Osteocyte (in vitro differentiated cells): ENCODE measurements at regions not wholly inside any gene's neighbourhood (a gene's known extent, or its start where the extent isn't known, plus 50 kb on each side); places are given as distances from the start of the nearest gene placed in this dataset.

Experiments used
- DNase-seq: peaks from one replicate; pipeline ENCODE4 v3.0.0; 2021; ENCODE audit warnings: mixed read lengths; ENCODE audit not compliant: unreplicated experiment; ENCODE audit errors: extremely low spot score
- H3K27ac Mint-ChIP-seq: one replicate; pipeline ENCODE4 v1.8.0; 2021; ENCODE audit warnings: mild to moderate bottlenecking, mixed read lengths; ENCODE audit not compliant: unreplicated experiment
- H3K27me3 Mint-ChIP-seq: one replicate; pipeline ENCODE4 v1.8.0; 2021; ENCODE audit warnings: mixed read lengths; ENCODE audit not compliant: unreplicated experiment
- H3K36me3 Mint-ChIP-seq: one replicate; pipeline ENCODE4 v1.8.0; 2021; ENCODE audit warnings: mixed read lengths; ENCODE audit not compliant: unreplicated experiment
- H3K4me1 Mint-ChIP-seq: one replicate; pipeline ENCODE4 v1.8.0; 2021; ENCODE audit warnings: mixed read lengths; ENCODE audit not compliant: unreplicated experiment
- H3K4me3 Mint-ChIP-seq: one replicate; pipeline ENCODE4 v1.8.0; 2021; ENCODE audit warnings: mild to moderate bottlenecking, moderate library complexity, mixed read lengths; ENCODE audit not compliant: unreplicated experiment
- H3K9me3 Mint-ChIP-seq: one replicate; pipeline ENCODE4 v1.8.0; 2021; ENCODE audit warnings: mixed read lengths; ENCODE audit not compliant: unreplicated experiment
- TF ChIP-seq, protein P1 (sequence below): fragments of 200-600 bp; sonication (generic); IDR thresholded peaks from 2 replicates; pipeline ENCODE4 v1.5.0; 2021; ENCODE audit warnings: antibody characterized with exemption, mild to moderate bottlenecking, moderate library complexity

DNA sequence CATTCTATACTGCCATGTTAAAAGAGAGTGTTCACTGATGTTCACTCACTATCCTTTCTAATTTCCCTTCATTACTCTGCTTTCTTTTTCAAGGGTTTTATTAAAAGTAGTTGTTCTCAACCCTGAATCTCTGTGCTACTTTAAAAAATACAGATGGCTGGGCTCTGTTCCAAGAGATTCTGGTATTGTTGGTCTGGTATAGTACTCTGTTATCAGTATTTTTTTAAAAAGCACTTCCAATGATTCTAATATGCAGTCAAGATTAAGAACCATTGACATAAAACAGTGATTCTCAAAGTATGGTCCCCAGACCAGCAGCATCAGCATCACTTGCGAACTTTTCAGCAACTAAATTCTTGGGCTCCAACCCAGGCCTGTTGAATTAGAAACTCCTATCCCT is 77.0 kb upstream of the STARD4 start:
- DNase-seq: no peak
- H3K9me3 Mint-ChIP-seq: no peaks in the 10 kb centered on the region
- H3K4me1 Mint-ChIP-seq: peaks cover 5% of the 10 kb centered on the region
- TF ChIP-seq, protein P1, sequence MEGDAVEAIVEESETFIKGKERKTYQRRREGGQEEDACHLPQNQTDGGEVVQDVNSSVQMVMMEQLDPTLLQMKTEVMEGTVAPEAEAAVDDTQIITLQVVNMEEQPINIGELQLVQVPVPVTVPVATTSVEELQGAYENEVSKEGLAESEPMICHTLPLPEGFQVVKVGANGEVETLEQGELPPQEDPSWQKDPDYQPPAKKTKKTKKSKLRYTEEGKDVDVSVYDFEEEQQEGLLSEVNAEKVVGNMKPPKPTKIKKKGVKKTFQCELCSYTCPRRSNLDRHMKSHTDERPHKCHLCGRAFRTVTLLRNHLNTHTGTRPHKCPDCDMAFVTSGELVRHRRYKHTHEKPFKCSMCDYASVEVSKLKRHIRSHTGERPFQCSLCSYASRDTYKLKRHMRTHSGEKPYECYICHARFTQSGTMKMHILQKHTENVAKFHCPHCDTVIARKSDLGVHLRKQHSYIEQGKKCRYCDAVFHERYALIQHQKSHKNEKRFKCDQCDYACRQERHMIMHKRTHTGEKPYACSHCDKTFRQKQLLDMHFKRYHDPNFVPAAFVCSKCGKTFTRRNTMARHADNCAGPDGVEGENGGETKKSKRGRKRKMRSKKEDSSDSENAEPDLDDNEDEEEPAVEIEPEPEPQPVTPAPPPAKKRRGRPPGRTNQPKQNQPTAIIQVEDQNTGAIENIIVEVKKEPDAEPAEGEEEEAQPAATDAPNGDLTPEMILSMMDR: no peak
- no peak overlapping the region for H3K4me3 Mint-ChIP-seq
- peaks cover 9% of the 10 kb centered on the region for H3K27me3 Mint-ChIP-seq
- no peaks in the 10 kb centered on the region for H3K36me3 Mint-ChIP-seq
- no peak overlapping the region for H3K27ac Mint-ChIP-seq

DNA sequence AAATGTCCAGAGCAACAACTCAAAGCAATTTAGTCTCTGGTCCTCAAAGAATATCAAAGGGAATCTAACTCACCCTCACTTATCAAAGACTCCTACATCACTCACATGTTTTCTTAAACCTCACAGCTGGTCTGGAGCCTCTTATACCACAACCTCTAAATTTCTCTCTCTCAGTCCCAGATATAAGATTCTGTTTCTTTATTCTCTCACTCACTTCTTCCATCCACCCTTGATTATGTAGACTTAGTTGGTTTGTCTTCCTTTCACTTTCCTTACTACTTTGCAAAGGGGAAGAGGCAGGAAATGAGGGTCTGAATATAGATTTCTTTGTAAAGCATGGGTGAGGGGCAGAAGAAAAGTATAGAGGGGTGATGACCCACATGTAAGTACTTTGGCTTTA is 75.4 kb upstream of the STARD4 start:
- Mint-ChIP-seq H3K9me3 (no peaks in the 10 kb centered on the region), H3K27me3 (peaks cover 7% of the 10 kb centered on the region), H3K27ac (no peak overlapping the region), H3K4me3 (no peak overlapping the region), H3K36me3 (no peaks in the 10 kb centered on the region), H3K4me1 (peaks cover 17% of the 10 kb centered on the region)
- no peak for DNase-seq
- TF ChIP-seq, protein P1: no peak

DNA sequence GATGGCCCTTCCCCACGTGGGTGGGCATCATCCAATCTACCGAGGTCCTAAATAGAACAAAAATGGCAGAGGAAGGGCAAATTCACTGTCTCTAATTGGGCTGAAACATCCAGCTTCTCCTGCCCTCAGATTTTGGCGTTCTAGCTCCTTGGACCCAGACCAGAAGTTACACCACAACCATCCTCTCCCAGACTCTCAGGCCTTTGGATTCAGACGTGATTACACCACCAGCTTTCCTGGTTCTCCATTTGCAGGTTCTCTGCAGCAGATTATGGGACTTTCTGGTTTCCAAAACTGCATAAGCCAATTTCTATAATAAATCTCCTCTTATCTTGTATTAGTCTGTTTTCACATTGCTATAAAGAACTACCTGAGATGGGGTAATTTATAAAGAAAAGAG is 73.6 kb upstream of the STARD4 start:
- TF ChIP-seq, protein P1: no peak
- DNase-seq: no peak
- H3K9me3 Mint-ChIP-seq: no peaks in the 10 kb centered on the region
- H3K4me3 Mint-ChIP-seq: no peak overlapping the region
- H3K4me1 Mint-ChIP-seq: peaks cover 17% of the 10 kb centered on the region
- H3K27me3 Mint-ChIP-seq: no peaks in the 10 kb centered on the region
- H3K36me3 Mint-ChIP-seq: no peaks in the 10 kb centered on the region
- no peak overlapping the region for H3K27ac Mint-ChIP-seq

DNA sequence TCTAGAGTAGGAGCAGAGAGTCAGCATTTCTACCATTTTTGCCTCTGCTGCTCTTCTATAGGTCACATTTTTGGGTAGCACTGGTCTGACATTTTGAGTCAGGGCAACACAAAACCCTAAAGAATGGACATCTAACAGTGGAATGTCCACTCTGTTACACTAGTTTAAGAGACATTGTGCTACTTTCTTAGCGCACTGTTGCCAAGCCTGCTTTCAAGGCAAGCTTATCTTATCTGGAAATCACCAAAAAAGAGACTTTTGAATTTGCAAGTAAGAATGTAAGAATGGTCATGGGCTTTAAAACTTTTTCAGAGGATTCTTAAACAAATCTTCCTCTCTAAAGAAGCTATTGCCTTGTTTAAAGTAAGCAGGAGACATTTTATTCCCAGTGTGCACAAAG is 73.0 kb upstream of the STARD4 start:
- Mint-ChIP-seq H3K9me3 (no peaks in the 10 kb centered on the region), H3K36me3 (no peaks in the 10 kb centered on the region), H3K4me1 (peaks cover 17% of the 10 kb centered on the region), H3K27me3 (no peaks in the 10 kb centered on the region), H3K27ac (no peak overlapping the region), H3K4me3 (no peak overlapping the region)
- TF ChIP-seq, protein P1: no peak
- no peak for DNase-seq

DNA sequence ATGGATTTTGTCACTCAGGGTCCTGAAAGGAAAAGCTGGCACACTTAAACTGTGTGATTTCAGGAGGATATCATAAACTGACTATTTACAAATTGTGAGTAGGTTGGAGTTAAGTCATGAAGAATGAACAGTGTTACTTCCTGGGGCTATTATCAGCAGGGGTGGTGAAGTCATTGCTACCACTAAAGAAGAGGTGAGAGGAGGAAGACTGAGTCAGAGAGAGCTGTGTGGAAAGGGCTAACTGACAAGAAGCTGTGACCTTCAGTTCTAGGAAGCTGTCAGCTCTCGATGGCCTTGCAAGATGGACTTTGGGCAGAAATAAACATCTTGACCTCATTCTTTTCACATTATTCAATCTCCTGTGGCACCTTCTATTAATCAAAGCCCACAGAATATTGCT is 72.3 kb upstream of the STARD4 start:
- Mint-ChIP-seq H3K4me1 (peaks cover 17% of the 10 kb centered on the region), H3K36me3 (no peaks in the 10 kb centered on the region), H3K4me3 (no peak overlapping the region), H3K27ac (no peak overlapping the region), H3K9me3 (peaks cover 4% of the 10 kb centered on the region), H3K27me3 (no peaks in the 10 kb centered on the region)
- TF ChIP-seq, protein P1: no peak
- no peak for DNase-seq
